Activated T-cell treated with anti-CD3 and anti-CD28 coated beads, Interleukin-2, amount 50 U/mL, for 4 hours (primary cell): ENCODE measurements at regions not wholly inside any gene's neighbourhood (a gene's known extent, or its start where the extent isn't known, plus 50 kb on each side); places are given as distances from the start of the nearest gene placed in this dataset.

Source experiments
- ATAC-seq, 2 donors: fragments of 200-7000 bp; cut with Tn5 transposase; one replicate each; pipeline ENCODE4 v1.10.0; 2021
- DNase-seq: peaks from one replicate; pipeline ENCODE4 v3.0.0-alpha.2; 2020
- H3K27me3 Mint-ChIP-seq: one replicate; pipeline ENCODE4 v1.8.0; 2021; ENCODE audit warnings: low read depth, mixed read lengths
- H3K36me3 Mint-ChIP-seq: one replicate; pipeline ENCODE4 v1.8.0; 2022; ENCODE audit warnings: mixed read lengths; ENCODE audit not compliant: insufficient read depth
- H3K4me1 Mint-ChIP-seq: one replicate; pipeline ENCODE4 v1.8.0; 2021; ENCODE audit warnings: low read depth, mixed read lengths
- H3K4me3 Mint-ChIP-seq: one replicate; pipeline ENCODE4 v1.8.0; 2021; ENCODE audit warnings: mild to moderate bottlenecking, moderate library complexity, mixed read lengths
- H3K9me3 Mint-ChIP-seq: one replicate; pipeline ENCODE4 v1.8.0; 2021; ENCODE audit warnings: mixed read lengths

DNA sequence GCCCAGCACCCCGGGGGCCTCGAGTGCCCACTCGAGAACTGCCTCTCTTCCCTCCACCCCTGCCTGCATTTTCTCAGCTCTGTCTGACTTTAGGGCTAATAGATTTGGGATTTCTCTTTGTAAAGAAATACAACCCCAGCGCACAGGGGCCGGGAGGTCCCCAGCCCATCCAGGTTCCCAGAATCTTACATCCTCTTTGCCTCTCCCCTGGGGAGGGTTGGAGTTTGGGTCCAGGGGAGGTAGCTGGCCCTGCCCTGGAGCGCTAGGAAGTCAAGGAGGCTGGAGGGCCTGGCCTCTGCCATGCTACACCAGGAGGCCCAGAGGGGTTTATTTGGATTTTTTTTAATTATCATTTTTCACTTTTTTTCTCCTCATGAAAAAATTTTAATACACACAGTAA, 65.7 kb upstream of the LMO1 start:
- ATAC-seq (no peak), DNase-seq (no peak)
- Mint-ChIP-seq H3K4me3 (no peak overlapping the region), H3K4me1 (no peaks in the 10 kb centered on the region), H3K9me3 (no peaks in the 10 kb centered on the region), H3K27me3 (peaks cover 11% of the 10 kb centered on the region), H3K36me3 (no peaks in the 10 kb centered on the region)

DNA sequence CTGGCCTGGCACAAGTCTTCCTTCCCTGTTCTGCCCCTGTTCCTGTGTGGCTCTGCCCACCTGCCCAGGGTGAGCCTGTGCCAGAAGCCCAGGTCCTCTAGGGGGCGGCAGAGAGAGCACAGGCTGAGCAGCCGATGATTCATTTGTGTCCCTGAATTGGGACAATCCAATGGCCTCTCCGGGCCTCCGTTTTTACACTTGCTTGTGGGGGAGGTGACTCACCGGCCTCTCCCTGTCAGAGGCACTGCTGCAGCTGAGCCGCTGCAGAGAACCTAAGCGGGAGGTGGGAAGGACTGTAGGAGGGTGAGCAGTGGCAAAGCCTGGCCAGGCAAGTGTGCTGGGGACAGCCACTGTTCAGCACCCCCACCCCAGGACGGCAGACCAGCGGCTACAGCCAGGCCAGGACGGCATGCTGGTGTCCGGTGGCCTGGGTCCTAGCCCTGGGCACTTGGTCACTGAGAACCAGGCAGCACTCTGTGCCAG, 65.2 kb upstream of the LMO1 start:
- ATAC-seq: peak; percentile 85 to 94
- peak; percentile 38 for DNase-seq
- Mint-ChIP-seq H3K9me3 (no peaks in the 10 kb centered on the region), H3K27me3 (peaks cover 11% of the 10 kb centered on the region), H3K36me3 (no peaks in the 10 kb centered on the region), H3K4me3 (no peak overlapping the region), H3K4me1 (no peaks in the 10 kb centered on the region)

DNA sequence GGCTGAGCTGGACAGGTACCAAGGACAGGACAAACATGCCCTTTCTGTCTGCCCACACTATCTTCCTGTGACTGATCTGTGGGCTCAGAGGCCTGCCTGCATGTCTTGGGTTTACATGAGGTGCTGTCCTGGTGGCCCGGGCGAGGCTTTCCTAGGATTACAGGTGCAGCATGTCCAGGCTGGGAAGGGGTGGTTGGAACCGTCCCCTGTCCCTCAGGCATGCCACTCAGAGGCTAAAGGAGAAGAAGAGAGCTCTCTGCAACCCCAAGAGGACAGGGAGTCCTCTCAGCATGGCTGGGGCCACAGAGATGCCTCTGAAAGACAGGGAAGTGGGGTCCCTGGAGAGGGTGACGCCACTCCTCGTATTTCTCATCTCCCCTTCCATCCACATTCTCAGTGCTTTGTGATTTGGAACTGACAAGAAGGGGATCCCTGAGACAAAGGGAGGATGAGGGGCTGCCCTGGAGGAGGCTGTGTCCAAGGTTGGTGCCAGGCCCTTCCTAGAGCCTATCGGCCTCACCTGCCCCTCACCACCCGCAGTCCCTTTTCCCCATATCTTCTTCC, 64.6 kb upstream of the LMO1 start:
- no peaks in the 10 kb centered on the region for H3K9me3 Mint-ChIP-seq
- no peak for DNase-seq
- ATAC-seq: peak in 1 of 2 donors; percentile 7
- H3K4me3 Mint-ChIP-seq: no peak overlapping the region
- no peaks in the 10 kb centered on the region for H3K4me1 Mint-ChIP-seq
- H3K36me3 Mint-ChIP-seq: no peaks in the 10 kb centered on the region
- H3K27me3 Mint-ChIP-seq: peaks cover 8% of the 10 kb centered on the region

DNA sequence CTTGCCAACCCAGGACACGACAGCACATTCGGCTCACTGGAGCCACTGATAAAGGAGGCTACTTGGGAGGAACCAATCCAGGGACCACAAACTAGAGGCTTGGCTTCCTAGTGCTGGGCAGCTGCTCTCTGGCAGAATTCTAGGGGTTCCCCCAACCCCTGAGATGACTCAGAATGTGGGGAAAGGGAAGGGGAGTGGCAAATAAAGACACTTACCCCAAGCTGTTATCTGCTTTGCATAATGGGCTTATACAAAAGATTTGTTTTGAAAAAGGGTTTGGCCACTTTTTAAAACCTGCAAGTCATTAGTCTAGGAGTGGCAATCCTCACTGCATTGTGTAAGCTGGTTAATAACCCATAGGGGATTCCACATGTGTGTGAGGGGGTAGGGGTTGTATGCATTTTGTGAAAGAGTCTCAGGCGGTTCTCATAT, 64.1 kb upstream of the LMO1 start:
- H3K9me3 Mint-ChIP-seq: no peaks in the 10 kb centered on the region
- no peak overlapping the region for H3K4me3 Mint-ChIP-seq
- H3K36me3 Mint-ChIP-seq: no peaks in the 10 kb centered on the region
- no peak for DNase-seq
- H3K4me1 Mint-ChIP-seq: no peaks in the 10 kb centered on the region
- H3K27me3 Mint-ChIP-seq: peaks cover 8% of the 10 kb centered on the region
- ATAC-seq: no peak

DNA sequence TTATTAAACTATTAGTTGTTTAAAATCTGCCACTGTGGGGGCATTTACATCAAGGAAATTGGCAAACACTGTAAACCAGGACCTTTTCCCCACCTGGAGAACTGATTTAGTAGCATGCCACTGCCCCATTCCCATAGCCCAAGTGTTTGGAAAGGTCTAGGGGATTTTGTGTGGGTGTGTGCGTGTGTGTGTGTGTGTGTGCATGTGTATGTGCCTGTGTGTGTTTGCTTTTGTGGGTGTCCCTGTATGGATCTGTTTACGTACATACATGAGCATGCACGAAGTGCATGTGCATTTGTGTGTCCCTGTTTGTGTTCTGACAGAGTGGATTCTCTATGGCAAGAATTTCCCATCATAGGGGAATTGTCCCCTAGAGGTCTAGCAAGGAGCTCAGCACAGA, 62.7 kb upstream of the LMO1 start:
- Mint-ChIP-seq H3K36me3 (no peaks in the 10 kb centered on the region), H3K4me1 (no peaks in the 10 kb centered on the region), H3K9me3 (no peaks in the 10 kb centered on the region), H3K27me3 (peaks cover 8% of the 10 kb centered on the region), H3K4me3 (no peak overlapping the region)
- no peak for DNase-seq
- no peak for ATAC-seq

DNA sequence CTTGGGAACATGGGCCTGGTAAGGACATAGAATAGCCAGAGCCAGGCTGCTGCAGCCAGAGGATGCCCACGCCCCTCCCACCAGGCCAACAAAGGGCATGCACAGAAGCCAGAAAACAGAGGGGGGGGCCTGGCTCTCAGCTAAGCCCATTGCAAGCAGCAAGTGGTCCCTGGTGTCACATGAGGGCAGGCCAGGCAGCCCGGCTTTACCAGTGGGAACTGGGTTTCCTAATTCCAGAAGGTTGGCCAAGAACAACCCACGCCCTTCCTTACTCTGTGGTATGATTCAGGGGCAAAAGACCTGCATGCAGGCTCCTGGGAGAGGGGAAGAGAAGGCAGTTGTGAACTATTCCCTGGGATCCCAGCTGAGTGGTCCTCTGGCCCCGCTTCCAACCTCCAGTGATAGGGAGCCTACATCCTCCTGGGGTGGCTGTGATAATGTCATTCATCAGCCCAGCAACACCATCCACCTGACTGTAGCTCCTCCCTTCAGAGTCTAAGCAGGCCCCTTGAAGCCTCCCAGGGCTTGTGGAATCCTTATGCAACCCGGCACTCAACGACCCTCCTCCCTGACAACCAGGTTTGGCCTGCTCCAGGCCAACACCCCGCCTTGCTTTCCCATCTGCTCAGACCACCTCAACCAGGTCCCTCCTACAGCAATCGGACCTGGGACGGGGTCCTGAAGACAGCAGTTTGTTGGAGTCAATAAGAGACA, 62.1 kb upstream of the LMO1 start:
- no peaks in the 10 kb centered on the region for H3K4me1 Mint-ChIP-seq
- no peaks in the 10 kb centered on the region for H3K36me3 Mint-ChIP-seq
- no peak overlapping the region for H3K4me3 Mint-ChIP-seq
- DNase-seq: no peak
- H3K27me3 Mint-ChIP-seq: peaks cover 3% of the 10 kb centered on the region
- no peak for ATAC-seq
- H3K9me3 Mint-ChIP-seq: no peaks in the 10 kb centered on the region

DNA sequence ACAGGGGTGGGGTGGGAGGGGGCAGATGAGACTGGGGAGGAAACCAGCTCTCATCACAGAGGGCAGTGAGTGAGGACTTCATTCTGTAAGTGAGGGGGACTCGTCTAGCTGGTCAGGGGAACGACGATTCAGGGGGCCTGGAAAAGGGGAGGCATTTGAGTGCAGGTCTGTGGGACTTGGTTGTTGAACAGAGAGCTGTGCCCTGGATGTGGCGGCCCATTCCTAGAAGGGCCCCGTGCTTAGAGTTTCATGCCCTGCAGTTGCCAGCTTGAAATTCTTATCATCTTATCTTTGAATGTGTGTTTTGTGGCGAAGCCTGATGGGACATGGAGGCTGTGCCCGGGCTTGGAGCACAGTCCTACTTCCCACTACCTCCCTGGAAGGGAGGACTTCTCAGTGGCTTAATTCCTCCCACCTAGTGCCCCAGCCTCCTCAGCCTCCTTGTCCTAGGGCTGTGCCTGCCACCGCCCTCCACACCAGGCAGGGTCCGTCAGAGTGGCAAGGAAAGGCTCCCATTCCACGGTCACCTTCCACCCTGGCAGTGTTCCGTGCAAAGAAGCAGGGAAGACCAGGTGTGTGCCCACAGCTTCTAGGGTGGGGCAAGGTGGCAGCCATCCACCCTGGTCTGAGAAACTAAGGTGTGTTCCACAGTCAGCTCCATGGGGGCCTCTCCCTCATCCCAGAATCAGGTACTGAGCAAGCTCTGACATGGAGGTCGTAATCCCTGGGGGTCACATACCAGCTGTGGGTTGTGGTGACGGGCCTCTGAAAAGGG, 59.7 kb upstream of the LMO1 start:
- H3K27me3 Mint-ChIP-seq: peaks cover 8% of the 10 kb centered on the region
- no peaks in the 10 kb centered on the region for H3K4me1 Mint-ChIP-seq
- no peak overlapping the region for H3K4me3 Mint-ChIP-seq
- no peak for ATAC-seq
- H3K36me3 Mint-ChIP-seq: no peaks in the 10 kb centered on the region
- H3K9me3 Mint-ChIP-seq: no peaks in the 10 kb centered on the region
- no peak for DNase-seq

DNA sequence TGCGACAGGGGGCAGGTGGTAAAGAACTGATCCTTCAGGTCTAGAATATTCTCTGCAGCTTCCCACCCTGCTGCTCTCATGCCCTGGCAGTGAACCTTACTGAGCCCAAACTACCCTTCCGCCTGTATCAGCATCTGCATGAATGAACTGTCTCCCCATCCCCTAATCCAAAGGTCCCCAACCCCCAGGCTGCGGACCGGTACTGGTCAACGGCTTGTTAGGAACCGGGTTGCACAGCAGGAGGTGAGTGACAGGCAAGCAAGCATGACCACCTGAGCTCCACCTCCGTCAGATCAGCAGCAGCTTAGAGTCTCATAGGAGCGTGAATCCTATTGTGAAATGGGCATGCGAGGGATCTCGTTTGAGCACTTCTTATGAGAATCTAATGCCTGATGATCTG, 58.2 kb upstream of the LMO1 start:
- H3K4me1 Mint-ChIP-seq: no peaks in the 10 kb centered on the region
- ATAC-seq (no peak), DNase-seq (no peak)
- H3K4me3 Mint-ChIP-seq: no peak overlapping the region
- H3K9me3 Mint-ChIP-seq: no peaks in the 10 kb centered on the region
- H3K27me3 Mint-ChIP-seq: peaks cover 8% of the 10 kb centered on the region
- H3K36me3 Mint-ChIP-seq: no peaks in the 10 kb centered on the region

DNA sequence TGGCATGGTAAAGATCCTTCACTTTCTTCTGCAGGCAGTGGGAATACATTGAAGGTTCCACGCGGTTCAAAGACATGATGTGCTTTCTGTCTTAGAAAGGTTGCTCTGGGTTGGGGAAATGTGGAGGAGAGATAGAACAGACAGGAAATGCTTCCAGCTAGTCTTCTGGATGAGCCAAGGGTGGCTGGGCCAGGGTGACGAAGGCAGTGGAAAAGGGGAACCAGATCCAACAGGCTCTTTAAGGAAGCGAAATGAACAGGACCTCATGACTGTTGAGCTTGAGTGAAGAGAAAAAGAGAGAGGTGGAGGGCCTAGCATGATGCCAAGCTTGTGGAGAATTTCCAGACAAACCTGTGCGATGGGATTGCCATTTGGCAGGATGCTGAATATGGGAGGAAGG, 56.4 kb upstream of the LMO1 start:
- H3K27me3 Mint-ChIP-seq: peaks cover 8% of the 10 kb centered on the region
- no peak overlapping the region for H3K4me3 Mint-ChIP-seq
- ATAC-seq: no peak
- no peaks in the 10 kb centered on the region for H3K9me3 Mint-ChIP-seq
- H3K36me3 Mint-ChIP-seq: no peaks in the 10 kb centered on the region
- no peaks in the 10 kb centered on the region for H3K4me1 Mint-ChIP-seq
- DNase-seq: no peak

DNA sequence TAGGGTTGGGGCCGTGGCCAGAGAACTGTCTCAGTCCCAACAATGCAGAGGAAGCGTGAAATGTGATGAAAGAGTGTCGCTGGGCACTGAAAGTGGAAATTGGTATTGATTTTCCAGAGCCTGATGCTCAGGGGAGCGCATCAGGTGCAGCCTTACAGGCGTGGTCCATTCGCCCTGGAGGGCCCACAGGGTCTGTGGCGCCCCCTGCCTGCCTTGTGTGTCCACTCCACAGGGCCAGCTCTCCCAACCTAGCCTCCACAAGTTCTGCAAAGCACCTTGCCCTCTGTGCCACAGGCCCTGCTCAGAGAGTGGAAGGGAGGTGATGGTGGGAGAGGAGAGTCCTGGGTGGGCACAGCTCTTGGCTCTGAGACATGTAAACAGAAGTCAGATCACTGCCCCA, 54.9 kb upstream of the LMO1 start:
- no peak overlapping the region for H3K4me3 Mint-ChIP-seq
- ATAC-seq (no peak), DNase-seq (no peak)
- no peaks in the 10 kb centered on the region for H3K4me1 Mint-ChIP-seq
- H3K36me3 Mint-ChIP-seq: no peaks in the 10 kb centered on the region
- H3K9me3 Mint-ChIP-seq: no peaks in the 10 kb centered on the region
- H3K27me3 Mint-ChIP-seq: peaks cover 8% of the 10 kb centered on the region

DNA sequence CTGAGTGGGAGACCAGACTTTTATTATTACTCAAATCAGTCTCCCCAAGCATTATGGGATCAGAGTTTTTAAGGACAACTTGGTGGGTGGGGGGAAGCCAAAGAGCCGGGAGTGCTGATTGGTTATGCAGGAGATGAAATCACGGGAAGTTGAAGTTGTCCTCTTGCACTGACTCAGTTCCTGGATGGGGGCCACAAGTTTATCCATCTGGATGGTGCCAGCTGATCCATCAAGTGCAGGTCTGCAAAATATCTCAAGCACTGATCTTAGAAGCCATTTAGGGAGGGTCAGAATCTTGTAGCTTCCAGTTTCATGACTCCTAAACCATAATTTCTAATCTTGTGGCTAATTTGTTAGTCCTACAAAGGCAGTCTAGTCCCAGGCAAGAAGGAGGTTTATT, 53.5 kb upstream of the LMO1 start:
- Mint-ChIP-seq H3K36me3 (no peaks in the 10 kb centered on the region), H3K4me3 (no peak overlapping the region), H3K27me3 (peaks cover 8% of the 10 kb centered on the region), H3K9me3 (no peaks in the 10 kb centered on the region), H3K4me1 (no peaks in the 10 kb centered on the region)
- ATAC-seq: no peak
- no peak for DNase-seq

DNA sequence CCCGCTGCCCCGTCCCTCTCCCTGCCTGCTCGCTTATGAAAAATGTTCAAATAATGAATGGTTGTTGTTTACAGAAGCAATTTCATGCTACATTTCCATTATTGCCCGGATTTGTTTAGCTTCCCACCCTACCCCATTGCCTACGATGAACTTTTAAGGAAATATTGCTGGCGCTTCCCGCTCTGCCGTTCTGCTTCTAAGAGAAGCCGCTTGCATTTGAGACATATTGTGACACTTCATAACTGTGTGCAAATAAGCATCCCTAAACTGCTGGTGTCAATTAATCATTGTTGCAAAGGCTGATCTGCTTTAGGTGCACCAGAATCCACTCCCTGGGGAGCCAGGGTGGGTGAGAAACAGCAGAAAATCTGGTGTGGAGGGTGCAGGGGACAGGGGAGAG, 52.3 kb upstream of the LMO1 start:
- Mint-ChIP-seq H3K4me1 (no peaks in the 10 kb centered on the region), H3K4me3 (no peak overlapping the region), H3K36me3 (no peaks in the 10 kb centered on the region), H3K9me3 (no peaks in the 10 kb centered on the region), H3K27me3 (peaks cover 8% of the 10 kb centered on the region)
- ATAC-seq: no peak
- no peak for DNase-seq

DNA sequence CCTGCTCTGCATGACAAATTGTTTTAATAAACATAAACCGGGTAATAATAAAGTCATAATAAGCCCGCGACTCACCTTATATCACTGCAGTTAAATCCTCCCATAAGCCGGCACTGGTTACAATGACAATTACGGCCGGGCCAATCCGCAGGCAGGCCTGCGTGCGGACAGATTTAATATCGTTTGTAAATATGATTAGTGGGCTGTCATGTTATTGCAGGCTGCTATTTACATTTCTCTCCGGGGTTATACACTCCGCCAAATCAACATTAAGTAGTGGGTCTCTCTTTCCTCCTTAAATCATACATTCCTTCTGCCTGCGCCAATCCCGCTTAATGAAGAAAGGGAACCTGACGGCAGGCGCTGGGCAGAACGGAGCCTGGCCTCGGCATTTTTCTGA, 51.8 kb upstream of the LMO1 start:
- Mint-ChIP-seq H3K9me3 (no peaks in the 10 kb centered on the region), H3K27me3 (peaks cover 8% of the 10 kb centered on the region), H3K4me1 (no peaks in the 10 kb centered on the region), H3K36me3 (no peaks in the 10 kb centered on the region), H3K4me3 (no peak overlapping the region)
- DNase-seq (no peak), ATAC-seq (no peak)

DNA sequence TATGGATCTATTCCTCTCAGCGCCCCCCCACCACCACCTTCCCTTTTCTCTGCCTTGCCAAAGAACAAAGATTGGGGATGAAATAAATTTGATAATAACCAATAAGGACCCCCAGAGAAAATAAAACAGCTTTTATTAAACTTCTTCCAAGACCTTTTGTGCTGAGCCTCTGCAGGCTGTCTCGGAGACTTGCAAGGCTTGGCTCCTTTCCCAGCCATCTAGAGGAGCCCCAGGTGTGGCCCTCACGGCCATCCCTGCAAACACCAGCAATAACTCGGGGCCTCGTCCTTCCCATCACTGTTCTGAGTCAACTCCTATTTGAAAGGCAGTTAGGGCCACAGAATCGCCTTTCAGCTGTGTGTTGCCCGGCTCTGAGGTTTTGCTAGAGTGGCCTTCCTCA, 51.2 kb upstream of the LMO1 start:
- Mint-ChIP-seq H3K4me1 (no peaks in the 10 kb centered on the region), H3K36me3 (no peaks in the 10 kb centered on the region), H3K9me3 (no peaks in the 10 kb centered on the region), H3K27me3 (peaks cover 3% of the 10 kb centered on the region), H3K4me3 (no peak overlapping the region)
- no peak for ATAC-seq
- no peak for DNase-seq
